NB4 (cell line): ENCODE measurements at regions not wholly inside any gene's neighbourhood (a gene's known extent, or its start where the extent isn't known, plus 50 kb on each side); places are given as distances from the start of the nearest gene placed in this dataset.

ENCODE experiments used
- DNase-seq: peaks from one replicate; pipeline ENCODE4 v3.0.0; 2010; ENCODE audit warnings: low read depth
- H3K4me3 ChIP-seq: one replicate; pipeline ENCODE4 v1.5.1; 2011; ENCODE audit warnings: mild to moderate bottlenecking, low read depth, low read length, moderate library complexity
- MYC ChIP-seq: IDR thresholded peaks from 2 replicates; pipeline ENCODE4 v1.6.1; 2011; ENCODE audit warnings: low read depth, low read length
- POLR2A ChIP-seq: IDR thresholded peaks from 2 replicates; pipeline ENCODE4 v1.6.1; 2011; ENCODE audit warnings: mild to moderate bottlenecking; ENCODE audit not compliant: insufficient read length; ENCODE audit errors: extremely low read depth
- TF ChIP-seq, protein P1 (sequence below): IDR thresholded peaks from 2 replicates; pipeline ENCODE4 v1.6.1; 2011; ENCODE audit warnings: low read depth, low read length
- TF ChIP-seq, protein P2 (sequence below): IDR thresholded peaks from one replicate; pipeline ENCODE4 v1.5.1; 2012; ENCODE audit warnings: low read depth, low read length

DNA sequence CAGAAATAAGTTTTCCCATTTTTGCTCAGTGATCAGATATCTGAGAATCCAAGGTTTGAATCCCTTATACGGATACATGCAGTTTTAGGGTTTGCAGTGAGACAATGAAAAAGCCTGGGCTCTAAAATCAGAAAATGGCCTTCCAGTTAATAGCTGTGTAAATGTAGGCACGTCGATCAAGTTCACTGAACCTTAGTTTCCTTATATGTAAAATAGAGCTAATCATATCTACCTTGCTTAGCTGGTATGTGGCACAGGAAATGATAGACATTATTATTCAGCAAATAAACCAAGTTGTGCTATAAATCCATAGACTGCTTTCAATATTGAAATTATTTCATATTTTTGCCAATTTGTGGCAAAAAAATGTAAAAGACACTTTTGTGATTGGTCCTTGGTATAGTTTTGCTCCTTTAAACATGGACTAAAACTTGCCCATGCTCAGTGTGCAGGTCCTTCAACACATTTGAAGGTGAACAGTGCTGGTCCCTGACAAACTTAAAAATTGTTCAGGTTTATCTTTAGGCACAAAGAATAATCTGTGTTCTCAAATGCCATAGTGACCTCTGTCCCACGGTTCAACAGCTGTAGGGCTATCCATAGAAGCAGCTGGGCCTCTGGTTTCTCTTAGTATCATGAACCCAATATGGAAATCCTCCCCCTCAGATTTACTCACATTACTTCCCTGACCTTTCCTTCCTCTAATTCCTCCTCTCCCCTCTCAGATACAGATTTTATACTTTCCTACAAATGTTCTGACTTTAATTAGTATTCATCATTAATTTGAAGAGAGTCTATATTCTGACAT is 51.0 kb downstream of the CCDC54 start:
- no peak overlapping the region for H3K4me3 ChIP-seq
- DNase-seq = no peak
- TF ChIP-seq, protein P1, sequence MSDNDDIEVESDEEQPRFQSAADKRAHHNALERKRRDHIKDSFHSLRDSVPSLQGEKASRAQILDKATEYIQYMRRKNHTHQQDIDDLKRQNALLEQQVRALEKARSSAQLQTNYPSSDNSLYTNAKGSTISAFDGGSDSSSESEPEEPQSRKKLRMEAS = no peak
- TF ChIP-seq, protein P2, sequence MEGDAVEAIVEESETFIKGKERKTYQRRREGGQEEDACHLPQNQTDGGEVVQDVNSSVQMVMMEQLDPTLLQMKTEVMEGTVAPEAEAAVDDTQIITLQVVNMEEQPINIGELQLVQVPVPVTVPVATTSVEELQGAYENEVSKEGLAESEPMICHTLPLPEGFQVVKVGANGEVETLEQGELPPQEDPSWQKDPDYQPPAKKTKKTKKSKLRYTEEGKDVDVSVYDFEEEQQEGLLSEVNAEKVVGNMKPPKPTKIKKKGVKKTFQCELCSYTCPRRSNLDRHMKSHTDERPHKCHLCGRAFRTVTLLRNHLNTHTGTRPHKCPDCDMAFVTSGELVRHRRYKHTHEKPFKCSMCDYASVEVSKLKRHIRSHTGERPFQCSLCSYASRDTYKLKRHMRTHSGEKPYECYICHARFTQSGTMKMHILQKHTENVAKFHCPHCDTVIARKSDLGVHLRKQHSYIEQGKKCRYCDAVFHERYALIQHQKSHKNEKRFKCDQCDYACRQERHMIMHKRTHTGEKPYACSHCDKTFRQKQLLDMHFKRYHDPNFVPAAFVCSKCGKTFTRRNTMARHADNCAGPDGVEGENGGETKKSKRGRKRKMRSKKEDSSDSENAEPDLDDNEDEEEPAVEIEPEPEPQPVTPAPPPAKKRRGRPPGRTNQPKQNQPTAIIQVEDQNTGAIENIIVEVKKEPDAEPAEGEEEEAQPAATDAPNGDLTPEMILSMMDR = no peak
- TF ChIP-seq POLR2A = no peak
- TF ChIP-seq MYC = no peak

DNA sequence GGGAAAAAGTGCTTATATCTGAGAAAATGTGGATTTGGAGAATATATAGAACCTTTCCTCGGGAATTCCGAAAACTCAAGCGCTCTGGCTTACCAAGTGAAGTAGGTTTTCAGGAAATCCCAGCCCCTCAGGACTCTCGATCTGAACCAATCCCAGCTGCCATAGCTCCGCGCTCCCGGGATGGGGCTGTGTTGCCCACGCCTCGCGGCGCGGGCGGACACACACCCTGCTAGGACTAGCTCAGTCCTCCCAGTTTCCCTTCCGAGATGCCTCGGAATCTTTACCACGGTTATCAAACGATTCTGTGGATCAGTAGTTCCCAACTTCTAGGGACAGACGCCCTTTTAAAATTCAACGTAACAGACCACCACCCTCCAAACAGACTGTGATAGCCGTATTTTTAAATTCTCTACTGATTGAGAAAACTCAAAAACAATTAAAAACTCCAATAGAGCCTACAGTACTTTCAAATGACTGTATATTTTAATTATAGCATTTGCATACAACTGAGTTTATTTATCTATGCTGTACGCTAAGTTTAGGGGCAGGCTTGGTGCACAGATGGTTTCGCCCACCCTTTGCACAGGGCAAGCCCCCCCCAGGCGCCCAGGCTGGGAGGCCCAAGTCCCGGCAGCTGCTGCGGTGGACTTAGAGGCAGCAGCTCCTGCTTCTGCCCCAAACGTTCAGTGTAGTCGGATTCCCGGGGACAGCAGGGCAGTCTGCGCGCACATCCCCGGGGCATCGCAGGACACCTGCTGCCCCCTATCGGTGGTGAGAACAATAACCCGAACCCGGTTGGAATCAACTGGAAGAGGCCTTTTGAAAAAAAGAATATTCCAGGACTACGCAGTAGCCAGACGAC is 52.3 kb downstream of the CCDC54 start:
- peak; percentile 80 for DNase-seq
- TF ChIP-seq, protein P1 = no peak
- TF ChIP-seq POLR2A (no peak), MYC (0 out of 2 replicates have a peak, but pooled peaks have one; percentile 11)
- TF ChIP-seq, protein P2 = peak; percentile 73
- no peak overlapping the region for H3K4me3 ChIP-seq

DNA sequence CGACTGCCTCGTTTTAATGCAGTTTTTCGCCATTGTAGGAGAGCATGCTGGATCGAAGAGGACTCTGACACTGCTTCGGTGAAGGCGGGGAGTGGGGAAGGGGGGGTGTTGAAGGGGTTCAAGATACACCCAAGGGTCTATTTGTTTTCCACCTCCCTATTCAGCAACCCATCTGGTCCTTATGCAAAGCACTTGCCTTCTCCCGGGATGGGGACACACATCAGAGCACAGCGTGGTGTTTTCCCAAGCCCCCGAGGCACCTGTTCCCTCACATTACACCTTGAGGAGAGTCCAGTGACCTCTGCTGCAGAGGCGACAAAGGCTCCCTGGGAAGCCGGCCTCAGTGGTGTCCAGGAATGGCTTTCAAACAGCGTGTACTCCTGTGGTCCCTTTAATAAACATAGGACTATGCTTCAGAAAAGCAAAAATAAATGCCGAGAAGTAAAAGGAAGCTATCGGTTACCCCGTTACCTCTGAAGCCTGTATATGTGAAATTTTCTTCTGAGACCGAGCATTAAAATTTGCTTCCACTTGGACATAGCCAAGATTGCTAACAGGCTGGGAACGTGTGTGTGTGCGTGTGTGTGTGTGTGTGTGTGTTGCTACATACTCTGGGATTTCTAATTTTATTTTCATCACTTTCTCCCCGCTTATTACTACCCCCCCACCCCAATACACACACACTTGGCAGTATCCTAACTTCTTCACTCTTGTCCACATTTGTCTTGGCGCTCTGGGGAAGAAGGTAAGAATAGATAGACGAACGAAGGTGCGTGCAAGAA is 53.2 kb downstream of the CCDC54 start:
- DNase-seq = peak; percentile 3
- H3K4me3 ChIP-seq = no peak overlapping the region
- TF ChIP-seq, protein P2 = no peak
- TF ChIP-seq MYC (no peak), POLR2A (no peak)
- TF ChIP-seq, protein P1 = no peak

DNA sequence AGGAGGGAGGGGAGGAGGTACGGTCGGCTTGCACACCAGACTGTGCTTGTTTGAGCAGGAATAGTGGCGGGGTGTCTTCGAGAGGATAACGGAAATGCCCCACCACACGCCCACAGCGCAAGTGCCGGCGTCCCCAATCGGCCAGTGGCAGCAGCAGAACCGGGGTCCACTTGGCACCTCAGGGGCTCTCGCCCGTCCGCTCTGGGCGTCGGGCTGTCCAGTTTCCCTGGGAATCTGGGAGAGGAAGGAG is 53.7 kb downstream of the CCDC54 start:
- H3K4me3 ChIP-seq = peak overlapping the region; percentile 49
- DNase-seq = peak; percentile 42

More for the DNA sequence above, 53.7 kb downstream of the CCDC54 start:
- no peak for TF ChIP-seq POLR2A
- TF ChIP-seq, protein P2 = no peak
- TF ChIP-seq, protein P1 = no peak
- no peak for TF ChIP-seq MYC
